Uterus (tissue), 2 donors: ENCODE measurements at regions not wholly inside any gene's neighbourhood (a gene's known extent, or its start where the extent isn't known, plus 50 kb on each side); places are given as distances from the start of the nearest gene placed in this dataset.

ENCODE experiments used
- CTCF ChIP-seq, 4 experiments: fragments of 200-600 bp in 2 of 4; fragments of 450-650 bp in 2 of 4; sonication (generic) in 2 of 4; IDR thresholded peaks; one replicate each; pipeline ENCODE4 v1.5.1; 2016 to 2019; ENCODE audit warnings: antibody characterized with exemption in 4 of 4, mild to moderate bottlenecking in 2 of 4, moderate library complexity in 1 of 4
- POLR2A ChIP-seq, 2 donors: fragments of 450-650 bp; IDR thresholded peaks; one replicate each; pipeline ENCODE4 v1.6.1; 2016; ENCODE audit warnings: antibody characterized with exemption in 2 of 2, mild to moderate bottlenecking in 1 of 2, moderate library complexity in 1 of 2

- no peak for TF ChIP-seq CTCF (IDR thresholded peaks at IDR 0.05)
- no peak for TF ChIP-seq POLR2A (IDR thresholded peaks at IDR 0.05)
These were observed 140.0 kb upstream of the RAI14 start for GRCh38 chr5:34516166-34516565.
